Sigmoid colon (tissue), 4 donors: ENCODE measurements at regions not wholly inside any gene's neighbourhood (a gene's known extent, or its start where the extent isn't known, plus 50 kb on each side); places are given as distances from the start of the nearest gene placed in this dataset.

Source experiments
- EP300 ChIP-seq, 4 donors: sonication (generic); formaldehyde crosslinking; IDR thresholded peaks; one replicate each; pipeline ENCODE4 v1.6.1; 2017; ENCODE audit warnings: antibody characterized with exemption in 4 of 4
- POLR2A ChIP-seq, 2 donors: fragments of 450-650 bp; IDR thresholded peaks; one replicate each; pipeline ENCODE4 v1.6.1; 2016; ENCODE audit warnings: antibody characterized with exemption in 2 of 2, mild to moderate bottlenecking in 2 of 2, moderate library complexity in 2 of 2
- POLR2AphosphoS5 ChIP-seq, 4 donors: sonication (generic); formaldehyde crosslinking; IDR thresholded peaks; one replicate each; pipeline ENCODE4 v1.6.1; 2017; ENCODE audit warnings: antibody characterized with exemption in 4 of 4
- TF ChIP-seq, protein P1 (sequence below), 4 experiments: fragments of 450-650 bp in 3 of 4; fragments of 200-600 bp in 1 of 4; IDR thresholded peaks; one replicate each; pipeline ENCODE4 v1.5.1; 2016 to 2019; ENCODE audit warnings: antibody characterized with exemption in 4 of 4, mild to moderate bottlenecking in 3 of 4, moderate library complexity in 2 of 4

DNA sequence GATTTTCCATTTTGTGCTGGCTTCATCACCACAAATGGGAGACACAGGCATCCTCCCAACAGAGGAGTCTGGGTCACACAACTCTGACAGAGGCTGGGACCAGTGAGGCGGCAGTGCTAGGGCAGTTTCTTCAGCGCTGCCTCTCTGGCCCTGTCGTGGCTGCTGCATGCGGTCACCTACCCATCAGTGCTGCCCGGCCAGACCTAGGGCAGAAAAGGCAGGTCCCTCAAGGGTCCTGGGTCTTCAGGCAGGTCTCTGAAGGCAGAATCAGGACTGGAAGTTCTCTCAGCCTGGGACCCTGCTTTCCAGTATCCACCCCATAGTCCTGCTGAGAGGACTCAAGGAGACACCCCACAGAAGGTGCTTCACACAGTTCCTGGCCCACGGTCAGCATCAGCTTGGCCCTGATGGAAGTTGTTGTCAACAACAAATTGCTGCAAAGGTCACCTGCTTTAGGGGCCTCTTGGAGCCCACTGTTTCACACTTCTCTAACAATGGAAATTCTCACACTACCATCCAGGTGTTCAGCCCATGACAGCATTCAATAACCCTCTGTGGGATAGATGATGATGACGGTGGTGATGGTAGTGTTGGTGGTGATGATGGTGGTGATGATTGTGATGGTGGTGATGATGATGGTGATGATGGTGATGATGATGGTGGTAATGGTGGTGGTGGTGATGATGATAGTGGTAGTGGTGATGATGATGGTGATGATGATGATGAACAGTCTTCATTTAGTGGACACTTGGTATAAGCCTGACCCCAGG lies 146.4 kb upstream of the PPP1R26 start:
- TF ChIP-seq EP300 (IDR thresholded peaks at IDR 0.05) = no peak
- no peak for TF ChIP-seq POLR2A (IDR thresholded peaks at IDR 0.05)
- TF ChIP-seq, protein P1, sequence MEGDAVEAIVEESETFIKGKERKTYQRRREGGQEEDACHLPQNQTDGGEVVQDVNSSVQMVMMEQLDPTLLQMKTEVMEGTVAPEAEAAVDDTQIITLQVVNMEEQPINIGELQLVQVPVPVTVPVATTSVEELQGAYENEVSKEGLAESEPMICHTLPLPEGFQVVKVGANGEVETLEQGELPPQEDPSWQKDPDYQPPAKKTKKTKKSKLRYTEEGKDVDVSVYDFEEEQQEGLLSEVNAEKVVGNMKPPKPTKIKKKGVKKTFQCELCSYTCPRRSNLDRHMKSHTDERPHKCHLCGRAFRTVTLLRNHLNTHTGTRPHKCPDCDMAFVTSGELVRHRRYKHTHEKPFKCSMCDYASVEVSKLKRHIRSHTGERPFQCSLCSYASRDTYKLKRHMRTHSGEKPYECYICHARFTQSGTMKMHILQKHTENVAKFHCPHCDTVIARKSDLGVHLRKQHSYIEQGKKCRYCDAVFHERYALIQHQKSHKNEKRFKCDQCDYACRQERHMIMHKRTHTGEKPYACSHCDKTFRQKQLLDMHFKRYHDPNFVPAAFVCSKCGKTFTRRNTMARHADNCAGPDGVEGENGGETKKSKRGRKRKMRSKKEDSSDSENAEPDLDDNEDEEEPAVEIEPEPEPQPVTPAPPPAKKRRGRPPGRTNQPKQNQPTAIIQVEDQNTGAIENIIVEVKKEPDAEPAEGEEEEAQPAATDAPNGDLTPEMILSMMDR (IDR thresholded peaks at IDR 0.05) = no peak
- no peak for TF ChIP-seq POLR2AphosphoS5 (IDR thresholded peaks at IDR 0.05)
